ENCODE measurements at regions not wholly inside any gene's neighbourhood (a gene's known extent, or its start where the extent isn't known, plus 50 kb on each side); places are given as distances from the start of the nearest gene placed in this dataset.

DNA sequence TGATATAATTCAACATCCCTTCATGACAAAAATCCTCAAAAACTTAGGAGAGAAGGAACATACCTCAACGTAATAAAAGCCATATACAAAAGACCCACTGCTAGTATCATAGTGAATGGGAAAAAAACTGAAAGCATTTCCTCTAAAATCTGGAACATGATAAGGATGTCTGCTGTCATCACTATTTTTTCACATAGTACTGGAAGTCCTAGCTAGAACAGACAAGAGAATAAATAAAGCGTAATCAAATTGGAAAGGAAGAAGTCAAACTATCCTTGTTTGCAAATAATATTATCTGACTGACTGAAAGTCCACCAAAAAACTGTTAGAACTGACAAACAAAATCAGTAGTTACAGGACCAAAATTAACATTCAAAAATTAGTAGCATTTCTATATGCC is 985.4 kb upstream of the AGA start (continued):
- TF ChIP-seq NFYA (IDR thresholded peaks at IDR 0.05; ENCODE audit: borderline replicate concordance, low read depth, low read length) = no peak
- no peak for TF ChIP-seq WRNIP1 (IDR thresholded peaks at IDR 0.05; ENCODE audit: borderline replicate concordance, low read depth, low read length)
- TF ChIP-seq ZNF384 (IDR thresholded peaks at IDR 0.05; ENCODE audit: borderline replicate concordance, low read depth, low read length) = no peak

DNA sequence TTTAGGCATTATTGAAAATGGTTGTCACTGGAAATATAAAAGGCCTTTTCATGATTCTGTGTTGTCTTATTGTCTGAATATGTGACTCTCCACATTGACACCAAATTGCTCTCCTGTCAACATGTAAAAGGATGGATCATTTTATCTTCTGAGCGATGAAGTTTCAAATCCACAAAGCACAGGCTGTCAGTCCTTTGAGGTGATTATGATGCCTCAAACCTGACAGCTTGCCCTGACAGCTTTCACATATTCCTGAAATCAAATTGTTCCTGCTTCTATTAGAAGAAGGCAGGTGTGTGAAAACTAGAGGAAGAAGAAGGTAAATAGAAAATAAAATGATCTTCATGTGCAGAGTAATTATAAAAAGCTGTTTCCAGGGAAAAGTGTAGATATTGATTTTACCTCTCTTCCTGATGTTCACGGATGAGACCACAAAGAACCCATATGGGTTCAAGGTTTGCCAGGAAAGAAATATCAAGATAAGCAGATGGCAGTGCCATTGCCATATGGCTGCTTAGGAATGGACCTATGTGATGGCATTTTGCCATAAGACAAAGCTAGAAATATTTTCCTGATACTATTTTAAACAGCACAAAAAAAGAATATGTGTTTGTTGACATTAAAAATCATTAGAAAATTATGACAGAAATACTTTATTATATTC is 1006.3 kb upstream of the AGA start:
- ATAC-seq (no peak), FAIRE-seq (no peak), DNase-seq (ENCODE audit: low read depth, low spot score) (no peak)
- WGBS (ENCODE audit: insufficient coverage, insufficient replicate concordance, low lambda C conversion rate, missing lambda C conversion rate) = 26% methylated on average over 2 of the region's 2 CpGs
- no peak overlapping the region for H3K4me2 ChIP-seq (ENCODE audit: control insufficient read depth, insufficient read depth)
- no TSS peak for BruUV-seq (replicated peaks)
- H2AFZ ChIP-seq (ENCODE audit: control insufficient read depth, low read depth, low read length) = no peak overlapping the region
- H4K20me1 ChIP-seq (ENCODE audit: control insufficient read depth, insufficient read depth) = no peaks in the 10 kb centered on the region
- no peaks in the 10 kb centered on the region for H3K4me1 ChIP-seq (ENCODE audit: control insufficient read depth, insufficient read depth, low read length)
- ChIA-PET RAD21 (ENCODE audit: unreplicated experiment) (no interaction called here), CTCF (no interaction called here), SMC1A (ENCODE audit: uncharacterized antibody, unreplicated experiment) (no interaction called here), POLR2A (no interaction called here)
- H3K36me3 ChIP-seq (ENCODE audit: control insufficient read depth in 2 of 2, insufficient read depth in 2 of 2, low read length in 1 of 2) = no peaks in the 10 kb centered on the region
- no peak overlapping the region for H3K27ac ChIP-seq (ENCODE audit: control insufficient read depth, insufficient read depth)
- no peak overlapping the region for H3K4me3 ChIP-seq
- no peaks in the 10 kb centered on the region for H3K27me3 ChIP-seq (replicated peaks in 1 of 2; ENCODE audit: control insufficient read depth in 2 of 2, insufficient read depth in 2 of 2, low read length in 1 of 2)
- H3K79me2 ChIP-seq (ENCODE audit: control insufficient read depth, insufficient read depth, low read length) = no peaks in the 10 kb centered on the region
- no peak overlapping the region for H3K9ac ChIP-seq (ENCODE audit: control insufficient read depth, insufficient read depth, low read length)
- in situ Hi-C loops (cut with MboI) = no loop called here
- no peaks in the 10 kb centered on the region for H3K9me3 ChIP-seq (replicated peaks; ENCODE audit: control insufficient read depth, insufficient read depth, low read length)
- intact Hi-C loops (cut with micrococcal nuclease; ENCODE audit: unreplicated experiment) = no loop called here
- TF ChIP-seq IRF4 (IDR thresholded peaks at IDR 0.05; ENCODE audit: low read depth, low read length) (no peak), TCF3 (IDR thresholded peaks at IDR 0.05; ENCODE audit: borderline replicate concordance, insufficient read depth, low read depth, low read length) (no peak), SIN3A (IDR thresholded peaks at IDR 0.05; ENCODE audit: low read depth, low read length) (no peak), HDGF (IDR thresholded peaks at IDR 0.05) (no peak), MYC (IDR thresholded peaks at IDR 0.05; ENCODE audit: insufficient read depth, insufficient read length, insufficient replicate concordance, low read length, severe bottlenecking) (no peak), ZNF622 (IDR thresholded peaks at IDR 0.05) (no peak), SPI1 (IDR thresholded peaks at IDR 0.05; ENCODE audit: borderline replicate concordance, insufficient read depth, low read depth, low read length) (no peak), RCOR1 (conservative IDR thresholded peaks at IDR 0.05; ENCODE audit: low read depth, low read length) (no peak), MXI1 (IDR thresholded peaks at IDR 0.05; ENCODE audit: low read depth, low read length) (no peak), ZNF274 (IDR thresholded peaks at IDR 0.05; ENCODE audit: insufficient read depth, insufficient read length) (no peak)
- TF ChIP-seq, protein P1, sequence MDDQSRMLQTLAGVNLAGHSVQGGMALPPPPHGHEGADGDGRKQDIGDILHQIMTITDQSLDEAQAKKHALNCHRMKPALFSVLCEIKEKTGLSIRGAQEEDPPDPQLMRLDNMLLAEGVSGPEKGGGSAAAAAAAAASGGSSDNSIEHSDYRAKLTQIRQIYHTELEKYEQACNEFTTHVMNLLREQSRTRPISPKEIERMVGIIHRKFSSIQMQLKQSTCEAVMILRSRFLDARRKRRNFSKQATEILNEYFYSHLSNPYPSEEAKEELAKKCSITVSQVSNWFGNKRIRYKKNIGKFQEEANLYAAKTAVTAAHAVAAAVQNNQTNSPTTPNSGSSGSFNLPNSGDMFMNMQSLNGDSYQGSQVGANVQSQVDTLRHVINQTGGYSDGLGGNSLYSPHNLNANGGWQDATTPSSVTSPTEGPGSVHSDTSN (IDR thresholded peaks at IDR 0.05; ENCODE audit: insufficient replicate concordance, low read depth, low read length) = no peak
- TF ChIP-seq, protein P2, sequence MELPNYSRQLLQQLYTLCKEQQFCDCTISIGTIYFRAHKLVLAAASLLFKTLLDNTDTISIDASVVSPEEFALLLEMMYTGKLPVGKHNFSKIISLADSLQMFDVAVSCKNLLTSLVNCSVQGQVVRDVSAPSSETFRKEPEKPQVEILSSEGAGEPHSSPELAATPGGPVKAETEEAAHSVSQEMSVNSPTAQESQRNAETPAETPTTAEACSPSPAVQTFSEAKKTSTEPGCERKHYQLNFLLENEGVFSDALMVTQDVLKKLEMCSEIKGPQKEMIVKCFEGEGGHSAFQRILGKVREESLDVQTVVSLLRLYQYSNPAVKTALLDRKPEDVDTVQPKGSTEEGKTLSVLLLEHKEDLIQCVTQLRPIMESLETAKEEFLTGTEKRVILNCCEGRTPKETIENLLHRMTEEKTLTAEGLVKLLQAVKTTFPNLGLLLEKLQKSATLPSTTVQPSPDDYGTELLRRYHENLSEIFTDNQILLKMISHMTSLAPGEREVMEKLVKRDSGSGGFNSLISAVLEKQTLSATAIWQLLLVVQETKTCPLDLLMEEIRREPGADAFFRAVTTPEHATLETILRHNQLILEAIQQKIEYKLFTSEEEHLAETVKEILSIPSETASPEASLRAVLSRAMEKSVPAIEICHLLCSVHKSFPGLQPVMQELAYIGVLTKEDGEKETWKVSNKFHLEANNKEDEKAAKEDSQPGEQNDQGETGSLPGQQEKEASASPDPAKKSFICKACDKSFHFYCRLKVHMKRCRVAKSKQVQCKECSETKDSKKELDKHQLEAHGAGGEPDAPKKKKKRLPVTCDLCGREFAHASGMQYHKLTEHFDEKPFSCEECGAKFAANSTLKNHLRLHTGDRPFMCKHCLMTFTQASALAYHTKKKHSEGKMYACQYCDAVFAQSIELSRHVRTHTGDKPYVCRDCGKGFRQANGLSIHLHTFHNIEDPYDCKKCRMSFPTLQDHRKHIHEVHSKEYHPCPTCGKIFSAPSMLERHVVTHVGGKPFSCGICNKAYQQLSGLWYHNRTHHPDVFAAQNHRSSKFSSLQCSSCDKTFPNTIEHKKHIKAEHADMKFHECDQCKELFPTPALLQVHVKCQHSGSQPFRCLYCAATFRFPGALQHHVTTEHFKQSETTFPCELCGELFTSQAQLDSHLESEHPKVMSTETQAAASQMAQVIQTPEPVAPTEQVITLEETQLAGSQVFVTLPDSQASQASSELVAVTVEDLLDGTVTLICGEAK (IDR thresholded peaks at IDR 0.05; ENCODE audit: borderline replicate concordance) = no peak
- TF ChIP-seq, protein P3, sequence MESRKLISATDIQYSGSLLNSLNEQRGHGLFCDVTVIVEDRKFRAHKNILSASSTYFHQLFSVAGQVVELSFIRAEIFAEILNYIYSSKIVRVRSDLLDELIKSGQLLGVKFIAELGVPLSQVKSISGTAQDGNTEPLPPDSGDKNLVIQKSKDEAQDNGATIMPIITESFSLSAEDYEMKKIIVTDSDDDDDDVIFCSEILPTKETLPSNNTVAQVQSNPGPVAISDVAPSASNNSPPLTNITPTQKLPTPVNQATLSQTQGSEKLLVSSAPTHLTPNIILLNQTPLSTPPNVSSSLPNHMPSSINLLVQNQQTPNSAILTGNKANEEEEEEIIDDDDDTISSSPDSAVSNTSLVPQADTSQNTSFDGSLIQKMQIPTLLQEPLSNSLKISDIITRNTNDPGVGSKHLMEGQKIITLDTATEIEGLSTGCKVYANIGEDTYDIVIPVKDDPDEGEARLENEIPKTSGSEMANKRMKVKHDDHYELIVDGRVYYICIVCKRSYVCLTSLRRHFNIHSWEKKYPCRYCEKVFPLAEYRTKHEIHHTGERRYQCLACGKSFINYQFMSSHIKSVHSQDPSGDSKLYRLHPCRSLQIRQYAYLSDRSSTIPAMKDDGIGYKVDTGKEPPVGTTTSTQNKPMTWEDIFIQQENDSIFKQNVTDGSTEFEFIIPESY (IDR thresholded peaks at IDR 0.05) = no peak

All from GM12878 (cell line).